Caco-2 (cell line): ENCODE measurements at regions not wholly inside any gene's neighbourhood (a gene's known extent, or its start where the extent isn't known, plus 50 kb on each side); places are given as distances from the start of the nearest gene placed in this dataset.
A peak's percentile ranks its signal among the peaks of the same experiment; 100 is the strongest.

Experiments used
- BruUV-seq: library from RNA; stranded (reverse); fragments of 400-500 nt; replicated peaks from 2 replicates; lab custom pipeline; 2021; lab: Mats Ljungman, UMichigan
- CTCF ChIA-PET: fragments of 300-600 bp; sonication (Branson Sonifier 250); formaldehyde crosslinking; loops from one replicate; lab custom pipeline; 2022; ENCODE audit warnings: antibody characterized with exemption; lab: Charles Lee
- POLR2A ChIA-PET: fragments of 300-600 bp; sonication (Branson Sonifier 250); formaldehyde crosslinking; loops from one replicate; lab custom pipeline; 2022; ENCODE audit warnings: antibody characterized with exemption; lab: Charles Lee
- DNase-seq, 2 experiments: peaks; one replicate each; pipeline versions ENCODE4 v3.0.0 to v3.0.0-alpha.2; 2020 to 2022
- H3K27me3 ChIP-seq: replicated peaks from 2 replicates; pipeline ENCODE4 v1.6.0; 2011; ENCODE audit warnings: low read length; ENCODE audit not compliant: control insufficient read depth, insufficient read depth
- H3K36me3 ChIP-seq: 2 replicates; pipeline ENCODE4 v1.5.1; 2011; ENCODE audit warnings: low read length; ENCODE audit not compliant: control insufficient read depth, insufficient read depth
- H3K4me1 ChIP-seq: fragments of 250-450 bp; sonication (Bioruptor Pico); 2 replicates; pipeline ENCODE4 v1.5.1; 2020; ENCODE audit warnings: mild to moderate bottlenecking
- H3K4me3 ChIP-seq: 2 replicates; pipeline ENCODE4 v1.5.1; 2011; ENCODE audit warnings: low read depth, mild to moderate bottlenecking, control low read depth, low read length
- H3K9me3 ChIP-seq: fragments of 250-450 bp; sonication (Bioruptor Pico); 2 replicates; pipeline ENCODE4 v1.5.1; 2020; ENCODE audit warnings: mild to moderate bottlenecking, moderate library complexity
- H3K27ac Mint-ChIP-seq: one replicate; pipeline ENCODE4 v1.8.0; 2022; ENCODE audit warnings: mixed read lengths; ENCODE audit not compliant: unreplicated experiment
- H3K27me3 Mint-ChIP-seq: one replicate; pipeline ENCODE4 v1.8.0; 2022; ENCODE audit warnings: mixed read lengths; ENCODE audit not compliant: insufficient read depth, unreplicated experiment
- H3K36me3 Mint-ChIP-seq: one replicate; pipeline ENCODE4 v1.8.0; 2022; ENCODE audit warnings: mild to moderate bottlenecking, mixed read lengths; ENCODE audit not compliant: insufficient read depth, unreplicated experiment
- H3K4me1 Mint-ChIP-seq: one replicate; pipeline ENCODE4 v1.8.0; 2022; ENCODE audit warnings: low read depth, mixed read lengths; ENCODE audit not compliant: unreplicated experiment
- H3K4me3 Mint-ChIP-seq: one replicate; pipeline ENCODE4 v1.8.0; 2022; ENCODE audit warnings: mild to moderate bottlenecking, moderate library complexity, mixed read lengths; ENCODE audit not compliant: unreplicated experiment
- H3K9me3 Mint-ChIP-seq: one replicate; pipeline ENCODE4 v1.8.0; 2022; ENCODE audit warnings: mixed read lengths; ENCODE audit not compliant: unreplicated experiment
- CTCF ChIP-seq, 2 experiments: fragments of 200-600 bp in 1 of 2; IDR thresholded peaks; 1 replicate in 1 of 2; 2 replicates in 1 of 2; pipeline versions ENCODE4 v1.5.1 to v1.8.0; 2011 to 2022; ENCODE audit warnings: antibody characterized with exemption in 1 of 2, control low read depth in 1 of 2, inconsistent platforms in 1 of 2, low read depth in 1 of 2, low read length in 1 of 2, mild to moderate bottlenecking in 1 of 2, moderate library complexity in 1 of 2; ENCODE audit not compliant: insufficient read depth in 1 of 2, severe bottlenecking in 1 of 2, unreplicated experiment in 1 of 2
- intact Hi-C: fragments of 100-400 bp; cut with micrococcal nuclease; formaldehyde crosslinking; loops from one replicate; pipeline ENCODE4 v1.10.0; 2022; ENCODE audit not compliant: unreplicated experiment

DNA sequence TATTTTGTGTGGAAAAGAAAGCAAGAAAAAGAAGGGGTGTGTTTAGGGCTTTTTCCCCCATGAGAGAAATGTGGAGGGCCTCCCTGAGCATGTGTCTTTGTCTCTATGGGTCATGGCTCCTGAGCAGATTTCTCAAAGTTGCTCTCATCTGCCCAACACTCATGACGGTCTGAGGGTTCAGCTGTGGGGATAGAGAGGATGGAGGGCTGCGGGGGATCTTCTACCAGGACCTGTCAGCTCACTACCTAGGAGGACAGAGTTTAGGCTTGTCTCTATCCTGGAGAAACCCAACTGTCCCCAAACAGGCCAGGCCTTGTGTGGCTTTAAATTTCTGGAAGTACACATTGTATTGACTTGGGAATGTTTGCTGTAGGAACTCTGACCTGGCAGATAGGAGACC lies 342.2 kb downstream of the MYCN start:
- no TSS peak for BruUV-seq
- Histone ChIP-seq H3K9me3 (no peaks in the 10 kb centered on the region), H3K4me3 (no peak overlapping the region), H3K36me3 (no peaks in the 10 kb centered on the region), H3K4me1 (peaks cover 4% of the 10 kb centered on the region), H3K27me3 (no peaks in the 10 kb centered on the region)
- H3K4me3 Mint-ChIP-seq: no peak overlapping the region
- peaks cover 21% of the 10 kb centered on the region for H3K4me1 Mint-ChIP-seq
- DNase-seq: no peak
- POLR2A ChIA-PET: no interaction called here
- H3K27me3 Mint-ChIP-seq: no peaks in the 10 kb centered on the region
- no peaks in the 10 kb centered on the region for H3K9me3 Mint-ChIP-seq
- CTCF ChIA-PET: interaction anchor here (0.6 to 1.7 kb wide), 5 partner anchors 21 to 342 kb away, joined by 3 to 10 read pairs (median 3); partner anchors contain the start of gene MYCN
- TF ChIP-seq CTCF (IDR thresholded peaks at IDR 0.05; ENCODE audit: insufficient read depth in 1 of 2, low read depth in 1 of 2, low read length in 1 of 2, severe bottlenecking in 1 of 2, unreplicated experiment in 1 of 2): no peak
- peak overlapping the region; percentile 42 for H3K27ac Mint-ChIP-seq
- no peaks in the 10 kb centered on the region for H3K36me3 Mint-ChIP-seq
- intact Hi-C loops: loop anchor here (1.0 to 5.0 kb wide), 4 partner anchors 64 to 645 kb away; no protein-coding TSS in a partner anchor

- Mint-ChIP-seq H3K27me3 (no peaks in the 10 kb centered on the region), H3K27ac (peak overlapping the region; percentile 42), H3K9me3 (no peaks in the 10 kb centered on the region), H3K4me1 (peaks cover 21% of the 10 kb centered on the region), H3K4me3 (no peak overlapping the region), H3K36me3 (no peaks in the 10 kb centered on the region)
- peaks cover 4% of the 10 kb centered on the region for H3K4me1 ChIP-seq
- no peak overlapping the region for H3K4me3 ChIP-seq
- no peaks in the 10 kb centered on the region for H3K27me3 ChIP-seq
- no peaks in the 10 kb centered on the region for H3K9me3 ChIP-seq
- peak; percentile 23 to 52 for TF ChIP-seq CTCF (IDR thresholded peaks at IDR 0.05; ENCODE audit: insufficient read depth in 1 of 2, low read depth in 1 of 2, low read length in 1 of 2, severe bottlenecking in 1 of 2, unreplicated experiment in 1 of 2)
- no TSS peak for BruUV-seq
- POLR2A ChIA-PET: interaction anchor here (0.7 kb wide), 1 partner anchor 168 kb away, joined by 10 read pairs; no protein-coding TSS in a partner anchor
- intact Hi-C loops: loop anchor here (1.0 to 5.0 kb wide), 4 partner anchors 63 to 644 kb away; no protein-coding TSS in a partner anchor
- peak in 1 of 2 experiments; percentile 54 for DNase-seq
- H3K36me3 ChIP-seq: no peaks in the 10 kb centered on the region
- CTCF ChIA-PET: interaction anchor here (0.7 to 1.7 kb wide), 5 partner anchors 20 to 342 kb away, joined by 3 to 10 read pairs (median 3); partner anchors contain the start of gene MYCN
Observed at GRCh38 chr2:16281451-16282335, 341.3 kb downstream of the MYCN start.

GRCh38 chr2:16280081-16280480 lies 339.7 kb downstream of the MYCN start:
- H3K36me3 Mint-ChIP-seq: no peaks in the 10 kb centered on the region
- H3K4me1 Mint-ChIP-seq: peaks cover 21% of the 10 kb centered on the region
- no peaks in the 10 kb centered on the region for H3K9me3 ChIP-seq
- peaks cover 4% of the 10 kb centered on the region for H3K4me1 ChIP-seq
- no peaks in the 10 kb centered on the region for H3K9me3 Mint-ChIP-seq
- DNase-seq: no peak
- BruUV-seq: no TSS peak
- H3K27me3 ChIP-seq: no peaks in the 10 kb centered on the region
- peak overlapping the region; percentile 62 for H3K27ac Mint-ChIP-seq
- H3K36me3 ChIP-seq: no peaks in the 10 kb centered on the region
- CTCF ChIA-PET: no interaction called here
- H3K4me3 Mint-ChIP-seq: no peak overlapping the region
- no peaks in the 10 kb centered on the region for H3K27me3 Mint-ChIP-seq
- intact Hi-C loops: loop anchor here (5.0 kb wide), 1 partner anchor 227 kb away; no protein-coding TSS in a partner anchor
- POLR2A ChIA-PET: no interaction called here
- no peak for TF ChIP-seq CTCF (IDR thresholded peaks at IDR 0.05; ENCODE audit: insufficient read depth in 1 of 2, low read depth in 1 of 2, low read length in 1 of 2, severe bottlenecking in 1 of 2, unreplicated experiment in 1 of 2)
- H3K4me3 ChIP-seq: no peak overlapping the region
